ENCODE measurements at regions not wholly inside any gene's neighbourhood (a gene's known extent, or its start where the extent isn't known, plus 50 kb on each side); places are given as distances from the start of the nearest gene placed in this dataset.

DNA sequence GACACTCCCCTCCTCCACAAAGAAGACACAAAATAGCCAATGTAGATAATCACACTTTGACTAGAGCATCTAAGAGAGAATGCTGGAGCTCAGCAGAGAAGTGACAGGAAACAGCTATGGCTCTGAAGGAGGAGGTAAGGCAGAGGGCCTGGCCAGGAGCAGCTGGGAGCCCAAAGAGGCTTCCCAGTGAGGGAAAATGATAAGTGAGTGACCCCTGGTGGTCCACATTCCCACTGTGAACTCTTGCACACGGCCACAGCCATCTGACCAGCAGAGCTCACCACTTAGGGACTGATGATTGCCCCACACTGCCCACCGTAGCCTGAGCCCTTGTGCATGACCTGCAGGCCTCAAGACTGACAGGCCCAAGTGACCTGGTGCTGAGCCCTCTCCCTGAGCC is 162.7 kb upstream of the GALNTL6 start:
- TF ChIP-seq, protein P1, sequence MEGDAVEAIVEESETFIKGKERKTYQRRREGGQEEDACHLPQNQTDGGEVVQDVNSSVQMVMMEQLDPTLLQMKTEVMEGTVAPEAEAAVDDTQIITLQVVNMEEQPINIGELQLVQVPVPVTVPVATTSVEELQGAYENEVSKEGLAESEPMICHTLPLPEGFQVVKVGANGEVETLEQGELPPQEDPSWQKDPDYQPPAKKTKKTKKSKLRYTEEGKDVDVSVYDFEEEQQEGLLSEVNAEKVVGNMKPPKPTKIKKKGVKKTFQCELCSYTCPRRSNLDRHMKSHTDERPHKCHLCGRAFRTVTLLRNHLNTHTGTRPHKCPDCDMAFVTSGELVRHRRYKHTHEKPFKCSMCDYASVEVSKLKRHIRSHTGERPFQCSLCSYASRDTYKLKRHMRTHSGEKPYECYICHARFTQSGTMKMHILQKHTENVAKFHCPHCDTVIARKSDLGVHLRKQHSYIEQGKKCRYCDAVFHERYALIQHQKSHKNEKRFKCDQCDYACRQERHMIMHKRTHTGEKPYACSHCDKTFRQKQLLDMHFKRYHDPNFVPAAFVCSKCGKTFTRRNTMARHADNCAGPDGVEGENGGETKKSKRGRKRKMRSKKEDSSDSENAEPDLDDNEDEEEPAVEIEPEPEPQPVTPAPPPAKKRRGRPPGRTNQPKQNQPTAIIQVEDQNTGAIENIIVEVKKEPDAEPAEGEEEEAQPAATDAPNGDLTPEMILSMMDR (conservative IDR thresholded peaks at IDR 0.05; ENCODE audit: low read depth, low read length): no peak
- TF ChIP-seq EZH2phosphoT487 (IDR thresholded peaks at IDR 0.05; ENCODE audit: borderline replicate concordance, low read length) (no peak), EZH2 (IDR thresholded peaks at IDR 0.05; ENCODE audit: low read length, unreplicated experiment) (no peak)
